ENCODE measurements at regions not wholly inside any gene's neighbourhood (a gene's known extent, or its start where the extent isn't known, plus 50 kb on each side); places are given as distances from the start of the nearest gene placed in this dataset.

- TF ChIP-seq POLR2A (IDR thresholded peaks at IDR 0.05; ENCODE audit: low read depth, low read length) (no peak), PAX5 (IDR thresholded peaks at IDR 0.05; ENCODE audit: insufficient read depth, low read length, severe bottlenecking) (no peak)
These were observed 357.1 kb downstream of the SOCS6 start for GRCh38 chr18:70645971-70646370.

Measured in GM12891 (cell line).